Activated CD4-positive, alpha-beta T cell treated with anti-CD3 and anti-CD28 coated beads for 48 hours (primary cell): ENCODE measurements at regions not wholly inside any gene's neighbourhood (a gene's known extent, or its start where the extent isn't known, plus 50 kb on each side); places are given as distances from the start of the nearest gene placed in this dataset.
"Not testable (repeated sequence)": the region's sequence is repeated elsewhere in the genome, so short reads cannot be mapped to it uniquely, and the experiment has no call there.

ENCODE experiments used
- DNase-seq: peaks from one replicate; pipeline ENCODE4 v3.0.0-alpha.2; 2020

- no peak for DNase-seq
Measured at GRCh38 chr6:155791891-155792290, 336.3 kb upstream of the NOX3 start.

DNA sequence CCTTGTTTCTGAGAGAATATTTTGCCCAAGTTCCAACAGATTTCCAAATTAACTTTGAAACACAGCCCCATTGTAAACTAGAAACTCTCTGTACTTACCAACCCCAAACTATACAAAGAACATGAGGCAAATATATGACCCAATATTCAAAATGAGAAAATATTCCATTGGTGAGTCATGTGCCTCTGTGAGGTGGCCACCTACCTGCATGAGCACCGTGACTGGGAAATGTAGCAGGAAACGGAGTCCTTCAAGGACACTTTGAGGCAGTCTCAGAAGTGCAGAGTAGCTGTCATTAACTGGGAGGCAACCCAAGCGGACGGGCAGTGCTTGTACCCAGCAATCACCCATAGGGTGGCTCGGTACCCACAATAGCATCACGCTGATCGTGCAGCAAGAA is 335.5 kb upstream of the NOX3 start:
- no peak for DNase-seq

- DNase-seq = no peak
Measured at GRCh38 chr6:155787168-155787567, 331.5 kb upstream of the NOX3 start.

GRCh38 chr6:155786528-155786927 is 330.9 kb upstream of the NOX3 start:
- no peak for DNase-seq

DNA sequence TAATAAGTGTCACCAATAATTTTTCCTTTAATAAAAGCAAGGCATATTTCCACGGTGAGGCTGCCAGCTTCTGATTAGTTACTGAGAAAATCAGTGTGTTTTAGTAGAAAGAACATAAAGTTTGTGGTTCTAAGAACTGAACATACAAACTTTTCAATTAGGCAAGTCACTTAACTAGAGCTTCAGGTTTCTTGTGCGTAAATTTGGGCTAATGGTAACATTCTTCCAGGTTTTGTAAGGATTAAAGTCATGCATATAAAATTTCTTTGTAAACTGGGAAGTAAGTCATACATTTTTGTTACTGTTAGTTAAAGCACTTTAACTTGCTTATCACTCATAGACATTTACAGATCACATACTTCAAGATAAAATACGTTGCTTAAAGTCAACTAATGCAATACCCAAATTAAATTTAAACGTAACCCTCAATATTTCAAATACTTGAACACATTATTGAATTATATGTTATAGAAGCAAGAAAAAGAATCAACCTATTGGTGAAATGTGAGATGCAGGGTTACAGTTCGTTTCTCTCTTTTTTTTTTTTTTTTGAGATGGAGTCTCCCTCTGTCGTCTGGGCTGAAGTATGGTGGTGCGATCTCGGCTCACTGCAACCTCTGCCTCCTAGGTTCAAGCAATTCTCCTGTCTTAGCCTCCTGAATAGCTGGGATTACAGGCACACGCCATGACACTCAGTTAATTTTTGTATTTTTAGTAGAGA is 327.3 kb upstream of the NOX3 start:
- DNase-seq = no peak

DNA sequence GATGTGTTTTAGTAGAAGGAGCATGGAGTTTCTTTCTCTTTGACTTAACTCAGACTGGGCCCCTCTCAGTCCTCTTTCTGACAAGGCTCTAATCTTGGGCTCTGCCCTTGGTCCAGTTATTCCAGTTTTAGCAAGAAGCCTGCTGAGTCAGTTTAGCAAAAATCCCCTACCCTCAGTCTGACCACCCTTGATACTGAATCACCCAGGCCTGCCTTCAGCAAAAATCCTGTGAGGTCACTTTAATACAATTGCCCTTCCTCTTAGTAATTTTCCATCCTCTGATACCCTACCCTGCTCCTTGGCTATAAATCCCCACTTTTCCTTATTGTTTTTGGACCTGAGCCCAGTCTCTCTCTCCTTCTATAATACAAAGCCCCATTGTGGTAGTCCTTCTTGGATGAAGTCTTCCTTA is 326.7 kb upstream of the NOX3 start:
- no peak for DNase-seq

GRCh38 chr6:155779456-155779855 is 323.8 kb upstream of the NOX3 start:
- no peak for DNase-seq

DNA sequence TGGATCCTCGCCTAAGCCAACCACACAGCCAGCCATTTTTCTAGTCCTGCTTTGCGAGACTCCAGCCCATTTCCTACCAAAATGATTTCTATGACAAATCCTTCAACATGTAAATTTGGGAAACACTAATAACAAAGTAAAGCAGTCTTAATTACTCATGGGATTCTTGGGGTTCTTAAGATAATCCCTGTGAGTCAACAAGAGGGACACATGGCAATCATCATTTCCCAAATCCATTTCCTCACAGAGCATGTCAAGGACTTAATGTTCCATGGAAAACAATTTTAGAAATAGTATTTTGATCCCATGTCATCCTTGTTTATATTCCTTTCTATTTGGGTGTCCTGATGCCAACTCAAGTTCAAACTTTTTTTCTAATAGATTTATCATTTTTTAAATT is 322.7 kb upstream of the NOX3 start:
- no peak for DNase-seq

- no peak for DNase-seq
Measured at GRCh38 chr6:155771822-155772221, 316.2 kb upstream of the NOX3 start.

DNA sequence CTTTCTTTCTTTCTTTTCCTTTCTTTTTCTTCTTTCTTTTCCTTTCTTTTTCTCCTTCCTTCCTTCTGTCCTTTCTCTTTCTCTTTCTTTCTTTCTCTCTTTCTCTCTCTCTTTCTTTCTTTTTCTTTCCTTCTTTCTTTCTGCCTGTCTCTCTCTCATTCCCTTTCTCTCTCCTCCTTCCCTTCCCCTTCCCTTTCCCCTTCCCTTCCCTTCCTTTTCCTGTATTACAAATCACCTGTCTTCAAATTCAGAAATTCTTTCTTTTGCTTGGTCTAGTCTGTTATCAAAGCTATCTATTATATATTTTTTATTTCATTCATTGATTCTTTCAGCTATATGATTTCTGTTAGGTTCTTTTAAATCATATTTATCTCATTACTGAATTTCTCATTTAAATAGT is 315.2 kb upstream of the NOX3 start:
- no peak for DNase-seq

- no peak for DNase-seq
Measured at GRCh38 chr6:155770313-155770712, 314.7 kb upstream of the NOX3 start.

DNA sequence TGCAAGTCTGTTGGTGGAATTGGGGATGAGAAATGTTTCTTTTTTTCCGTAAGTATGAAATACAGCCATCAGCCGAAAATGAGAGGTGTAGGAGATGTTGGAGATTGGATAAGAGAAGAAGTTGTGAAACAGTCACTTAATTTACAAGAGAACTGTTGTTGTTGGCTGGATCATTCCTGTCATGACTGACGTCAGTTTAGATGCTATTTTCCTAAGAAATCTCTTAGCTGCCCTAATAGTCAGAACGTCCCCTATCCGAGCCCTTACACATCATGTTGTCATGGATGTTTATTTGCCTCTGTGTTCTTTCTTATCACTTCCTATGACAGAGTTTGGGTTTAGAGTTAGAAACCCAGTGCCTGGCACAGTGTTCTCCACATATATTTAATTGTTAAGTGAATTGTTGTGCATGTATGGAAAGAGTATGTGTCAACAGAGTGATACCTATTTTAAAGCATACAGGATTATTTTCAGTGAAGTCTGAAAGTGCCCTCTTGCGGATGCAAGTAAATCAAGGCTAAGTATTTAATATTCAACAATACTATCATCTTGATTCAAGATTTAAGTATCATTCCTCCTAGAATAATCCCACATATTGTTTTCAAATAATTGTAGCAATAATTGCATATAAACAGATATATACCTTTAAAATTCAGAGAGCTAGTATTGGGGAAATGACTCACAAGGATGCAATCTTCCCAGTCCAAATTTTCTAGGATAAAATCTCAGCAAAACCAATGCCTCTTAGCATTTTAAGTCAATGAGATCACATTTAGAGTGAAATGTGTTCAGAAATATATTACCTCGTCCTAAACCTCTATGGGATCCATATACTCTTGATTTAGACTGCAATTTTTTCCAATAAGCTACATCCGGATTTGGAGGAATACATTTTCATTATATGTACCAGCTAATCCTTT is 309.9 kb upstream of the NOX3 start:
- DNase-seq = no peak

DNA sequence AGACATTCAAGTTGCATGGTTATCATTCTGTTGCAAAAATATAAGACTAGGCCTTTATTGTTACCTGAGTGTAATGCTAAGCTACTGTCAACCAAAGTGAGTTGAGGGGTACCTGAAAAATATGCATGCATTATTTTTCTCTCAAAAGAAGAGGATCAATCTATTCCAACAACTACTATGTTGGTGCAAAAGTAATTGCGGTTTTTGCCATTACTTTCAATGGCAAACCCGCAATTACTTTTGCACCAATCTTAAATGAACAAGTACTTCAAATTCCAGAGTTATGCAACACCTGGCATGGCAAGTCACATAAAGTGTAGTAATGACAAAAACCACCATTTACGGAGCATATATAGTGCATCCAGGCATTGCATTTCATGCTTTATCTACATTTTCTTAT is 307.0 kb upstream of the NOX3 start:
- no peak for DNase-seq

- DNase-seq = no peak
Measured at GRCh38 chr6:155755452-155755851, 299.8 kb upstream of the NOX3 start.

GRCh38 chr6:155748778-155749177 is 293.1 kb upstream of the NOX3 start:
- DNase-seq = not testable (repeated sequence)

GRCh38 chr6:155747491-155747890 is 291.9 kb upstream of the NOX3 start:
- no peak for DNase-seq

GRCh38 chr6:155740781-155741399 is 285.3 kb upstream of the NOX3 start:
- DNase-seq = no peak

DNA sequence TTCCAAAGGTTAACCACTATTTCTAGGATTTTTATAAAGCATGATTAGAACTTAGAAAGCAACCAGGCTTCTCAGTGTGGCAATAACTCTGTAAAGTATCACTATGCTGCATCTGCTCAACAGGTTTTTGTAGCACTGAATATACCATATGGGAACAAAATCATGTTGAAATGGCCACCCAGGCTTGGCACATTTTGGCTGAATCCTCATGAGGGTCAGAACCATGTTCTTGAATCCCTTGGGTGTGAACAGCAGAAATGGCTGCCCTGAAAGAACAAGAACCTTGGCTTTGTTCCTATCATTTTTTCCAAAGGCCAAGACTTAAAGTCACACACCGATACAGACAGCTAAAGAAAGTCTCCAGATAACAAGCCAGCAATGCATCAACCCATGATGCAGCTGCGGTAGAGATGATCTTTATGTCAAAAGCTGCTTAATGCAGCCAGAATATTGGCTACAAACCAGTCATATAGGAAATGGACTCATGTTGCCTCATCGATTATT is 283.0 kb upstream of the NOX3 start:
- DNase-seq = no peak

GRCh38 chr6:155717374-155717773 is 261.7 kb upstream of the NOX3 start:
- no peak for DNase-seq

DNA sequence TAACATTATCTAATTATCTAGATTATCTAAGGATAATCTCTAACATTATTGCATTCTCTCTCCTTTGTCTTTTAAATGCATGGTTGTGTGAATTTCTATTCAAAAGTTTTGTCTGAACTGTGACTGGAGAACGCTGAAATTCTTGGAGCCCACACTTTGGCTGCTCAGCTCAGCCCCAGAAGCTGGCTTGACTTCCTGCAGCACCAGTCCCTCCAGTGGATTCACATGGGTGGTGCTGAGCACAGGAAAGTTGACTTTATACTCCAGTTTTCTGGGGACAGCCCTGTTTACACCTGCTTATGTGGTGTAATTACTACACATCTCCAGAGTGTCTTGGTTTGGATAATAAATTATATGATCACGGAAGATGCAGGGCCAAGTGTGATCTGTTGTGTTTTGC is 255.1 kb upstream of the NOX3 start:
- DNase-seq = no peak

GRCh38 chr6:155709262-155709661 is 253.6 kb upstream of the NOX3 start:
- DNase-seq = no peak

- DNase-seq = no peak
Measured at GRCh38 chr6:155708100-155708499, 252.5 kb upstream of the NOX3 start.

DNA sequence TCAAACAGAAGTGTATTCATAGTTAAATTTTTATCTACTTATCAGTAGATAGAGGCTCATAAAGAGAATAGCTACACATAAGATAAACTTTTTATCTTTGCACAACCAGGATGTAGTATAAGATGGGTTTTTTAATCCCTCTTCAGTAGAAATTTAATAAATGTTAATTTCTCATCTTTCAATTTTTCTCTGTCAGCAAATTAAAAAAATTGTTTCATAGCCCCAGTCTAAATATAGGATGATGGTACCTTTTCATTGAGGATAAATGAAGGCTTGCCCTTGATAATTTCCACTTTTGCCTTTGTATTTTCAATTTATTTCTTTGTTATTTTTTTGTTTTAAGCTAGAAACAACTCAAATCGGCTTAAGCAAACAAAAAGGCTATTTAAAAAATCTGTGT is 251.2 kb upstream of the NOX3 start:
- no peak for DNase-seq

- no peak for DNase-seq
Measured at GRCh38 chr6:155706341-155706740, 250.7 kb upstream of the NOX3 start.
